ENCODE measurements at regions not wholly inside any gene's neighbourhood (a gene's known extent, or its start where the extent isn't known, plus 50 kb on each side); places are given as distances from the start of the nearest gene placed in this dataset.

DNA sequence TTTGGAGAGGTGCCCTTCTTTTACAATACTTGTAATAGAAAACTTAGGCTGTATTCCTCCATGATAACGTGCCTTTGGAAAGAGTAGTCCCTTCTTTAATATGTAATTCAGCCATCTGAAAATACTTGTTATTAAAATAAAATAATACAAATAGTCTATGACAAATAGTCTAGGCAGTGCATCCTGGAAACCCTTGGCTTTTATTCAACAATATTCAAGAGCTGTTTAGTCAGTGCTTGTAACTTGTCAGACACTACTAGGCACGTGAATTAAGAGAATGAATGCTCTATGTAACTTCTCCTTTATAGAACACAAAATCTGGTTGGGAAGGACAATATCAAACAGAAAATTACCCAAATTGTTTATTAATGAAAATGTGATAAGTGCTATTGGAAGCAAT, 388.2 kb downstream of the MTX2 start:
- no peak for TF ChIP-seq FOXM1 (IDR thresholded peaks at IDR 0.05; ENCODE audit: borderline replicate concordance, low read depth)
- no peak for TF ChIP-seq NFIC (IDR thresholded peaks at IDR 0.05)
- TF ChIP-seq, protein P1, sequence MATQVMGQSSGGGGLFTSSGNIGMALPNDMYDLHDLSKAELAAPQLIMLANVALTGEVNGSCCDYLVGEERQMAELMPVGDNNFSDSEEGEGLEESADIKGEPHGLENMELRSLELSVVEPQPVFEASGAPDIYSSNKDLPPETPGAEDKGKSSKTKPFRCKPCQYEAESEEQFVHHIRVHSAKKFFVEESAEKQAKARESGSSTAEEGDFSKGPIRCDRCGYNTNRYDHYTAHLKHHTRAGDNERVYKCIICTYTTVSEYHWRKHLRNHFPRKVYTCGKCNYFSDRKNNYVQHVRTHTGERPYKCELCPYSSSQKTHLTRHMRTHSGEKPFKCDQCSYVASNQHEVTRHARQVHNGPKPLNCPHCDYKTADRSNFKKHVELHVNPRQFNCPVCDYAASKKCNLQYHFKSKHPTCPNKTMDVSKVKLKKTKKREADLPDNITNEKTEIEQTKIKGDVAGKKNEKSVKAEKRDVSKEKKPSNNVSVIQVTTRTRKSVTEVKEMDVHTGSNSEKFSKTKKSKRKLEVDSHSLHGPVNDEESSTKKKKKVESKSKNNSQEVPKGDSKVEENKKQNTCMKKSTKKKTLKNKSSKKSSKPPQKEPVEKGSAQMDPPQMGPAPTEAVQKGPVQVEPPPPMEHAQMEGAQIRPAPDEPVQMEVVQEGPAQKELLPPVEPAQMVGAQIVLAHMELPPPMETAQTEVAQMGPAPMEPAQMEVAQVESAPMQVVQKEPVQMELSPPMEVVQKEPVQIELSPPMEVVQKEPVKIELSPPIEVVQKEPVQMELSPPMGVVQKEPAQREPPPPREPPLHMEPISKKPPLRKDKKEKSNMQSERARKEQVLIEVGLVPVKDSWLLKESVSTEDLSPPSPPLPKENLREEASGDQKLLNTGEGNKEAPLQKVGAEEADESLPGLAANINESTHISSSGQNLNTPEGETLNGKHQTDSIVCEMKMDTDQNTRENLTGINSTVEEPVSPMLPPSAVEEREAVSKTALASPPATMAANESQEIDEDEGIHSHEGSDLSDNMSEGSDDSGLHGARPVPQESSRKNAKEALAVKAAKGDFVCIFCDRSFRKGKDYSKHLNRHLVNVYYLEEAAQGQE (IDR thresholded peaks at IDR 0.05; ENCODE audit: low read depth), result no peak
- TF ChIP-seq, protein P2, sequence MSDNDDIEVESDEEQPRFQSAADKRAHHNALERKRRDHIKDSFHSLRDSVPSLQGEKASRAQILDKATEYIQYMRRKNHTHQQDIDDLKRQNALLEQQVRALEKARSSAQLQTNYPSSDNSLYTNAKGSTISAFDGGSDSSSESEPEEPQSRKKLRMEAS (IDR thresholded peaks at IDR 0.05), result no peak
- no peak for TF ChIP-seq TAF1 (IDR thresholded peaks at IDR 0.05; ENCODE audit: low read depth)
- no peak for TF ChIP-seq CREB1 (IDR thresholded peaks at IDR 0.05; ENCODE audit: low read depth)
- no peak for TF ChIP-seq EP300 (IDR thresholded peaks at IDR 0.05; ENCODE audit: borderline replicate concordance)
